Prostate gland (tissue), 2 donors: ENCODE measurements at regions not wholly inside any gene's neighbourhood (a gene's known extent, or its start where the extent isn't known, plus 50 kb on each side); places are given as distances from the start of the nearest gene placed in this dataset.

ENCODE experiments used
- DNase-seq: peaks from one replicate; pipeline ENCODE4 v3.0.0-alpha.2; 2019; ENCODE audit warnings: low spot score
- H3K27ac ChIP-seq, 2 donors: fragments of 200-600 bp; sonication (generic); 2 replicates each; pipeline ENCODE4 v1.5.1; 2017 to 2019
- H3K27me3 ChIP-seq: fragments of 200-600 bp; sonication (generic); replicated peaks from 2 replicates; pipeline ENCODE4 v1.5.1; 2019; ENCODE audit not compliant: insufficient read depth
- H3K36me3 ChIP-seq, 2 donors: fragments of 200-600 bp; sonication (generic); 1 replicate in 1 of 2; 2 replicates in 1 of 2; pipeline versions ENCODE4 v1.5.1 to v1.8.1; 2017 to 2019
- H3K4me1 ChIP-seq: fragments of 200-600 bp; sonication (generic); replicated peaks from 2 replicates; pipeline ENCODE4 v1.5.1; 2019
- H3K4me3 ChIP-seq, 2 donors: fragments of 200-600 bp; sonication (generic); 2 replicates each; pipeline ENCODE4 v1.5.1; 2017 to 2019
- H3K9me3 ChIP-seq: fragments of 200-600 bp; sonication (generic); 2 replicates; pipeline ENCODE4 v1.5.1; 2017
- POLR2A ChIP-seq: fragments of 450-650 bp; IDR thresholded peaks from one replicate; pipeline ENCODE4 v1.6.1; 2016; ENCODE audit warnings: antibody characterized with exemption, mild to moderate bottlenecking
- POLR2AphosphoS5 ChIP-seq: sonication (generic); formaldehyde crosslinking; IDR thresholded peaks from one replicate; pipeline ENCODE4 v1.6.1; 2017; ENCODE audit warnings: antibody characterized with exemption
- WGBS: methylation state at CpG from one replicate; pipeline ENCODE4 v1.1.5; 2018; 5-methylcytosine and 5-hydroxymethylcytosine counted together
- intact Hi-C: fragments of 100-400 bp; cut with DNase I; formaldehyde crosslinking; loops from one replicate; pipeline ENCODE4 v1.14.2; 2022
- TF ChIP-seq, protein P1 (sequence below), 4 experiments: fragments of 200-600 bp in 2 of 4; fragments of 450-650 bp in 2 of 4; sonication (generic) in 2 of 4; IDR thresholded peaks; 1 replicate in 3 of 4; 2 replicates in 1 of 4; pipeline ENCODE4 v1.5.1; 2016 to 2019; ENCODE audit warnings: antibody characterized with exemption in 4 of 4, mild to moderate bottlenecking in 2 of 4, moderate library complexity in 2 of 4

- intact Hi-C loops = no loop called here
- TF ChIP-seq POLR2AphosphoS5 = no peak
These were observed 1098.3 kb downstream of the NAALADL2 start for GRCh38 chr3:175957427-175957826.

GRCh38 chr3:175956964-175957363 lies 1097.8 kb downstream of the NAALADL2 start:
- Histone ChIP-seq H3K27me3 (no peaks in the 10 kb centered on the region), H3K9me3 (no peaks in the 10 kb centered on the region), H3K36me3 (no peaks in the 10 kb centered on the region), H3K4me3 (no peak overlapping the region), H3K4me1 (no peaks in the 10 kb centered on the region), H3K27ac (no peak overlapping the region)
- intact Hi-C loops = no loop called here
- TF ChIP-seq, protein P1, sequence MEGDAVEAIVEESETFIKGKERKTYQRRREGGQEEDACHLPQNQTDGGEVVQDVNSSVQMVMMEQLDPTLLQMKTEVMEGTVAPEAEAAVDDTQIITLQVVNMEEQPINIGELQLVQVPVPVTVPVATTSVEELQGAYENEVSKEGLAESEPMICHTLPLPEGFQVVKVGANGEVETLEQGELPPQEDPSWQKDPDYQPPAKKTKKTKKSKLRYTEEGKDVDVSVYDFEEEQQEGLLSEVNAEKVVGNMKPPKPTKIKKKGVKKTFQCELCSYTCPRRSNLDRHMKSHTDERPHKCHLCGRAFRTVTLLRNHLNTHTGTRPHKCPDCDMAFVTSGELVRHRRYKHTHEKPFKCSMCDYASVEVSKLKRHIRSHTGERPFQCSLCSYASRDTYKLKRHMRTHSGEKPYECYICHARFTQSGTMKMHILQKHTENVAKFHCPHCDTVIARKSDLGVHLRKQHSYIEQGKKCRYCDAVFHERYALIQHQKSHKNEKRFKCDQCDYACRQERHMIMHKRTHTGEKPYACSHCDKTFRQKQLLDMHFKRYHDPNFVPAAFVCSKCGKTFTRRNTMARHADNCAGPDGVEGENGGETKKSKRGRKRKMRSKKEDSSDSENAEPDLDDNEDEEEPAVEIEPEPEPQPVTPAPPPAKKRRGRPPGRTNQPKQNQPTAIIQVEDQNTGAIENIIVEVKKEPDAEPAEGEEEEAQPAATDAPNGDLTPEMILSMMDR (IDR thresholded peaks at IDR 0.05) = peak in 2 of 4 experiments; percentile 8 to 21
- no peak for TF ChIP-seq POLR2A
- 70% methylated on average over 3 of the region's 3 CpGs for WGBS
- no peak for DNase-seq

More at GRCh38 chr3:175957427-175957826, 1098.3 kb downstream of the NAALADL2 start:
- no peaks in the 10 kb centered on the region for H3K4me1 ChIP-seq
- no peak overlapping the region for H3K27ac ChIP-seq
- H3K9me3 ChIP-seq = no peaks in the 10 kb centered on the region
- no peak overlapping the region for H3K4me3 ChIP-seq
- 87% methylated on average over 1 of the region's 1 CpG for WGBS
- DNase-seq = no peak
- H3K27me3 ChIP-seq = no peaks in the 10 kb centered on the region
- H3K36me3 ChIP-seq = no peaks in the 10 kb centered on the region

GRCh38 chr3:175951047-175951694 lies 1092.0 kb downstream of the NAALADL2 start:
- TF ChIP-seq POLR2A (no peak), POLR2AphosphoS5 (no peak)
- TF ChIP-seq, protein P1 (IDR thresholded peaks at IDR 0.05) = no peak
- WGBS = 22% methylated on average over 4 of the region's 4 CpGs
- H3K4me1 ChIP-seq = no peaks in the 10 kb centered on the region
- no peaks in the 10 kb centered on the region for H3K9me3 ChIP-seq
- no peak overlapping the region for H3K27ac ChIP-seq
- H3K27me3 ChIP-seq = no peaks in the 10 kb centered on the region
- intact Hi-C loops = no loop called here
- H3K36me3 ChIP-seq = no peaks in the 10 kb centered on the region
- H3K4me3 ChIP-seq = no peak overlapping the region
- DNase-seq = no peak

- intact Hi-C loops = no loop called here
- Histone ChIP-seq H3K36me3 (no peaks in the 10 kb centered on the region), H3K4me1 (no peaks in the 10 kb centered on the region), H3K27ac (no peak overlapping the region), H3K4me3 (no peak overlapping the region), H3K9me3 (no peaks in the 10 kb centered on the region), H3K27me3 (no peaks in the 10 kb centered on the region)
- DNase-seq = no peak
- WGBS = 33% methylated on average over 3 of the region's 3 CpGs
- TF ChIP-seq, protein P1 (IDR thresholded peaks at IDR 0.05) = no peak
- TF ChIP-seq POLR2A (no peak), POLR2AphosphoS5 (no peak)
These were observed 1088.9 kb downstream of the NAALADL2 start for GRCh38 chr3:175948041-175948440.

GRCh38 chr3:175941352-175941751 lies 1082.2 kb downstream of the NAALADL2 start:
- Histone ChIP-seq H3K9me3 (no peaks in the 10 kb centered on the region), H3K4me3 (no peak overlapping the region), H3K36me3 (no peaks in the 10 kb centered on the region), H3K27me3 (no peaks in the 10 kb centered on the region), H3K4me1 (no peaks in the 10 kb centered on the region), H3K27ac (no peak overlapping the region)
- no peak for DNase-seq
- intact Hi-C loops = no loop called here
- TF ChIP-seq POLR2AphosphoS5 = no peak
- TF ChIP-seq, protein P1 (IDR thresholded peaks at IDR 0.05) = peak in 2 of 4 experiments; percentile 23 to 27
